ENCODE measurements at regions not wholly inside any gene's neighbourhood (a gene's known extent, or its start where the extent isn't known, plus 50 kb on each side); places are given as distances from the start of the nearest gene placed in this dataset.

- no peak for TF ChIP-seq CTCF (IDR thresholded peaks at IDR 0.05)
- TF ChIP-seq POLR2A (IDR thresholded peaks at IDR 0.05): no peak
Observed at GRCh38 chr9:94017939-94018531, 62.9 kb upstream of the BARX1 start.
